Kidney glomerular epithelial cell (primary cell): ENCODE measurements at regions not wholly inside any gene's neighbourhood (a gene's known extent, or its start where the extent isn't known, plus 50 kb on each side); places are given as distances from the start of the nearest gene placed in this dataset.
A peak's percentile ranks its signal among the peaks of the same experiment; 100 is the strongest.
"Not testable (repeated sequence)": the region's sequence is repeated elsewhere in the genome, so short reads cannot be mapped to it uniquely, and the experiment has no call there.

Source experiments
- DNase-seq: peaks from one replicate; lab custom pipeline; 2025; lab: John Stamatoyannopoulos, UW

DNA sequence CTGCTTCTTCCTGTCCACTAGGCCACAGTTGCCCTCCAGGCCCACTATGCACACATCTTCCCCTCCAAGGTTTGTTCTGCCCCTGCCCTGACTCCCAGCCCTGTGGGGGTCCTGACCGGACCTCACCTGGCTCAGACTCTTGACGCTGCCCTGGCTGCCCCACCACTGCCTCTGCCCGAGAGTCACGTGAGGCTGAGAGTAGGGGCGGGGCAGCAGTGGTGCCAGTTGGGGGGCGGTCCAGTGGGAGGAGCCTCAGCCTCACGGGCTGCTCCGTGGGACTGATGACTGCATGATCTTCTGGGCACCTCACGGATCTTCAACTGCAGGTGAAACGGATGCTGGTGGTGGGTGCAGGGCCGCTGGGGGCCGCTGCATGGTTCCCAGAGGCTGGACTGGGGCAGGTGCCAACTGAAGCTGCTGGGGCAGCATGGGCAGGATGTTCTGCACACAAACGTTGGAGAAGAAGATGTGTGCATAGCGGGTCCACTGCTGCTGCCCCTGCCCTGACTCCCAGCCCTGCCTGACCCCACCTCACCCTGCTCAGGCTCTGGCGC lies 77.6 kb downstream of the HHIPL2 start:
- DNase-seq: not testable (repeated sequence)

DNA sequence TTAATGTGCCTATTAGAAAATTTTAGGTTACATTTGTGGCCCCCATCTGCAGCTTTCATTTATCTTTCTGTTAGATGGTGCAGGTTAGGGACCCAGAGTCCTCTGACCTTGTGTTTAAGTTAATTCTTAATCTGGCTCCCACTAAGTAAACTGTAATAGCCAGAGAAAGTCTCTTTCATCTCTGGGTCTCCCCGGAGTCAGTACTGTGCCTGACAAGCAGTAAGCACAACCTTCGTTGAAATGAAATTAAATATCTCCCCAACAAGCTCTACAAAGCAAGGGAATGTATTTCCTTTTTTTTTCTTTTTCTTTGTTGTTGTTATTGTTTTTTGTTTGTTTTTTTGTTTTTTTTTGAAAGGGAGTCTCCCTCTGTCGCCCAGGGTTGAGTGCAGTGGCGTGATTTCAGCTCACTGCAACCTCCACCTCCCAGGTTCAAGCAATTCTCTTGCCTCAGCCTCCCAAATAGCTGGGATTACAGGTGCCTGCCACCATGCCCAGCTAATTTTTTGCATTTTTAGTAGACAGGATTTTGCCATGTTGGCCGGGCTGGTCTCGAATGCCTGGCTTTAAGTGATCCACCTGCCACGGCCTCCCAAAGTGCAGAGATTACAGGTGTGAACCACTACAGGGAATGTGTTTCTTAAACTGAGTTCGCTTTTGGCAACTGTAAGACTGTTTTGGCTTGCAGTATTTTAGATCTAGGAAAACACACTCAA lies 81.6 kb downstream of the HHIPL2 start:
- no peak for DNase-seq

DNA sequence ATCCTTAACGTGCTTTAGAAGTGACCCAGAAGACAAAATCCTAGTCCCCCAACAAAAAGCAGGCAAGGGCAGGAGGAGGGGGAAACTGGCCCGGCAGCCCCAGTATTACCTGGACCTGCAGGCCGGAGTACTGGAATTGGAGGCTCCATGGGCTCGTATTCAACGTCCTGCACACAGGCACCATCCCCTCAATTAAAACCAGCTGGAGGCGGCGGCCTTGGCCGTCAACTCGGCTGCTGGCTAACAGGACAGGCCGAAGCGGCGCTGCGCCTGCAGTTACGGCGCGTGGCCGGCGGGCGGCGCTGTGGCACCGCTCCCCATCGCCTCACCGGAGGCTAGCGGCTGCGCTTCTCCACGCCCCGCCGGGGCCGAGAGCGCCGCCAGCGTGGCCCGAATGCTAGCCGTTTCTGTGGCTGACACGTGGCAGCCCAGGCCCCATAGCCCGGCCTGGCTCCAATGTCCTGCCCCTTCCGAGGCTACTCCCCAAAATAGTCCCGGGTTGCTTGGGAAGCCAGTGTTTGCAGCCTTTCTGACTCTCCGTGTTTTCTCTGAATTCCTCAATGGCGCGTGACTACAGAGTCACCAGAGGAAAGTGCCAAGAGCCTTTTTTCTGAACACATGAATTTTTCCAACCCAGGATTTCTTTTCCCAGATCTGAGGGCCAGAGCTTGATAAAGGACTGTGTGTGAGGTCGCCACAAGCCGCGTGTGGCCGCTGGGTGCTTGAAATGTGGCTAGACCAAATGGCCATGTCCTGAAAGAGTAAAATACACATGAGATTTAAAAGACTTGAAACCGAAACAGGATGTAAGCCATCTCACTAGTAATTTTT lies 82.5 kb downstream of the HHIPL2 start:
- peak; percentile 86 for DNase-seq

DNA sequence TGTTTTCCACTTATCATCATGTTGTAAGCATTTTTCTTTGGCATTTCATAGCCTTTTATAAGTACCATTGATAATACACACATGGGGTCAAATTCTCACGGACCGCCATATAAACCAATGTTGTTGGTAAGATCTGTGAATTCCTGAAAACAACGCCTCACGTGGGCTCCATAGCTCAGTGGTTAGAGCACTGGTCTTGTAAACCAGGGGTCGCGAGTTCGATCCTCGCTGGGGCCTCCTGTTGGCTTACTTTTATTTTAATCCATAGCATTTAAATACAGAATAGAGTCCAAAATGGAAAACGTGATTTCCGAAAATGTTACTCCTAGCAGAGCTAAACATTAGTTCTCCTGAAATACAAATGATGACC lies 83.1 kb downstream of the HHIPL2 start:
- DNase-seq: peak; percentile 43

DNA sequence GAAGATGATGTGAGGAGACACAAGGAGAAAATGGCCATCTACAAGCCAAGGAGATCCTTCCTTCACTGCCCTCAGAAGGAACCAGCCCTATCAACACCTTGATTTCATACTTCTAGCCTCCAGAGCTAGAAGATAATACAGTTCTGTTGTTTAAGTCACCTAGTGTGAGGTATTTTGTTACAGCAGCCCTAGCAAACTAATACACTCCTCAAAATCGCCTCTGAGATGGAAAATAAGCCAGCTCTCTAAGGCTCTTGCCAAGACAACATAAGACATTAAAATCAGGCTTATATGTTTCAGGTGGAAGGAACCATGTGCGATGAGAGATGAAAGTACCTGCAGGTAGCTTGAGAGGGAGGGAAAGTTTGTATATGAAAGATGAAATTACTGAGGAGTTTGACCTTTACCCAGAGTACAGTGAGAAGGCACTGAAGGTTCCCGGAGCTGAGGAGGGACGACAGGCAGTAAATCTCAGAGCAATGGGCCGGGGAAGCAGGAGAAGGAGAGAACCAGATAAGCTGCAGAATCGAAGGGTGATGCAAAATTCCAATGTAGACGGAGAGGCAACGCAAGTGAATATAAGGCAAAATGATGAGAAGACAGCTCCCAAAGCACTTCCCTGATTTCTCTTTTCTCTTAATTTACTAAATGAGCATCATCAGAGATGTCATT lies 84.7 kb downstream of the HHIPL2 start:
- no peak for DNase-seq

DNA sequence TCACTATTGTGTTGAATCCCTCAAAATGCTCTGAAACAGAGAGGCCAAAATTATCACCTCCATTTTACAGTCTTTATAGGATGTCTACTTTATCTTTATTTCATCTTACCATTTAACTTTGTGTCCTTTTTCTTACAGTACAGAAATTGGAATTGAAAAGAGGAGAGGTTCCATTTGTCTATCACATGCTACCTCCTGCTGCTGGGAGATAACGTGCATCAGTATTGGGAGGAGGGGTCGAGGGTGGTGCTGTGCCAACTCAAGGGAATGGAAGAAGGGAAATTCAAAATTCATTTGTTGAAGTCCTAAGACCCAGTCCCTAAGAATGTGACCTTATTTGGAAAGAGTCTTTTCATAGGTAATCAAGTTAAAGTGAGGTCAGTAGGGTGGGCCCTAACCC lies 85.3 kb downstream of the HHIPL2 start:
- DNase-seq: no peak

DNA sequence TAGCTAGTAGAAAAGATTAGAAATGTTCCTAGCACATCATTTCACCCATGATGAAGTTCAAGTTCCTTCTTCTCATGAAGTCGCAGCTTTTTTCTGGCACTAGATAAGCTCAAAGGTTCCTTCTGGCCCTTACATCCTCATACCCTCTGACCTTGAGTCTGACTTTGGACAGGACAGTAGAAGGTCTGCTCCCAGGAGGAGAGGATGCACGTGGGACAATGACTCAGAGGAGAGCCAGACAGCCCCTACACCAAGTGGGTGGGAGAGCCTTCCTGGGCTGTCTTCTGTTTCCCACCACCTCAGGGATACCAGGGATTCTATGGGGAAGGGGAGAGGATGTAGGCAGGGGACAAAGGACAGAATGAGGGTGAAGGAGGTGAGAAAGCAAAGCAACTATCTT lies 86.0 kb downstream of the HHIPL2 start:
- no peak for DNase-seq

DNA sequence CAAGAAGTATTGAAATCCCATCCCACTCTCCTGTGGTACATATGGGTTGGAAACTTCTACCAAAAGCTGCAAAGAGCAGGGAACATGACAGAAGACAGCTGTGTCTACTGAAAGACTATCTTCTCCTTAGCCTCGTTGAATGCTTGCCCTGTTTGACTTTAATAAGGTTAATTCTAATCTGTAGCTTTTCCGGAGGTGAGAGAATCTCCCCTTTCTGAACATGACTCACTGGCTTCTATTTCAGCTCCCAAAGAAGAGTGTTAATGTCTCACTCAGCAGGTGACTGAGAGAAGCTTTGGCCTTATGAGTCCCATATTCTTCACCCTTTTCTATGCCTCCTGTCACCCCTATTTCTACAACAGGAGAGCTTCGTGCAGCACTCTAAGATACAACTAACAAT lies 88.3 kb downstream of the HHIPL2 start:
- no peak for DNase-seq

DNA sequence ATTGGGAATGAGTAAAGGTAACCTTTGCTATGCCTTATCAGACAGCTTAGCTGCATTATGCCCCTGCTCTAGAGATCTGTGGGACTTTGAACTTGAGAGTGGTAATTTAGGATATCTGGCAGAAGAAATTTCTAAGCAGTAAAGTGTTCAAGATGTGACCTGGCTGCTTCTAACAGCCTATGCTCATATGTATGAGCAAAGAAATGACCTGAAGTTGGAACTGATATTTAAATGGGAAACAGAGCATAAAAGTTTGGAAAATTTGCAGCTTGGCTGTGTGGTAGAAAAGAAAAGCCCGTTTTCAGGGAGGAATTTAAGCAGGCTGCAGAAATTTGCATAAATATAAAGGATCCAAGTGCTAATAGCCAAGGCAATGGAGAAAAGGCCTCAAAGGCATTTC lies 90.4 kb downstream of the HHIPL2 start:
- no peak for DNase-seq

DNA sequence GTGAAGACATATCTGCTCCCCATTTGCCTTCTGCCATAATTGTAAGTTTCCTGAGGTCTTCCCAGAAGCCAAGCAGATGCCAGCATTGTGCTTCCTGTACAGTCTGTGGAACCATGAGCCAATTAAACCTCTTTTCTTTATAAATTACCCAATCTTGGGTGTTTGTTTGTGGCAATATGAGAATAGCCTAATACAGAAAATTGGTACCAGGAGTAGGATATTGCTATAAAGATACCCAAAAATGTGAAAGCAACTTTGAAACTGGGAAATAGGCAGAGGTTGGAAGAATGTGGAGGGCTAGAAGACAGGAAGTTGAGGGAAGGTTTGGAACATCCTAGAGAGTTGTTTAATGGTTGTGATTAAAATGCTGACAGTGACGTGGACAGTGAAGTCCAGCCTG lies 90.8 kb downstream of the HHIPL2 start:
- DNase-seq: no peak

DNA sequence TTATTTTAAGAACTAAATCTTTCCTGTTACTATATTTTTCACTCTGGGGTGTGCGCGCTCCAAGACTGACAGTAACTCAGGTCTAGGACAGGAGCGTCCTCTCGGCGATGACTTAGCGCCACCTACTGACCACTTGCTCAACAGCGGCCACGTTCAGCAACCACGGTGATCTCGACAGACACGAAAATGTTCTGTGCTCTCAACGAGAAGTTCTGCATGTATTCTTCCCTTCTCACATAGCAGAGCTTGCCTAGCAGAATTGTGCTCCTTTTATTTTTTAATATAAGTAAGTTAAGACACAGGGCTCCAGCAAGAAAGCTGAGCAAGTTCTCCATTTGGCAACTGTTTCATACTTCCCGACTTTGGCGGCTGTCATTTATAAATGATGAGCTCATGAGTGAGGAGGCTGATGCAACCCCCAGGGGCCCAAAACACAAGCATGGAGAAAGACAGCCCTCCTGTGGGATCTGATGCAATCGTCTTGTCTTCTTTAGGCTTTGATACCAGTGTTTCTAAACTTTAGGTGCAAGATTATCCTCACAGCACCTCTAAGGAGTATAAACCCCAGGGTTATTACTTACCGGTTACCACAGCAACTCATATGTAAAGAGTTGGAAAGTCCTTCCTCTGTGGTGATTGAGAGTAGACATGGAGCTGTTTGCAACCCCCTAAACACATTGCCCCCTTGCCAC lies 92.6 kb downstream of the HHIPL2 start:
- peak; percentile 89 for DNase-seq

DNA sequence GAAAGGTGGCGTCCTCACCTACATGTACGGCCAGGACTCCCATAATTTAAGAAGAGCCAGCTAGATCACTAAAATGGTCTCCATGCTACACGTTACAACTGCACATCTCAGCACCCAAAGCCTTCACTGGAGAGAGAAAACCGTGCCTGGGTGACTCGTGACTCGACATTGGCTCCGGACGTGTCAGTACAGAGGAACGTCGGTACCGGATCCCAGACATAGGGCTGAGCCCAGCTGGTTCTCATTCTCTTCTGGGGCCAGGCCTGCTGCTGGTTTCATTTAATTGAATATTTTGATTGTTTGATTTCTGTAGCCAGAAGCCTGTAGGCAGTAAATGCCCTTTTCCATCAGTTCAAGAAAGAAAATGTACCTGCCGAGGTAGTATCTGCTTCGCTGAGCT lies 93.1 kb downstream of the HHIPL2 start:
- no peak for DNase-seq

DNA sequence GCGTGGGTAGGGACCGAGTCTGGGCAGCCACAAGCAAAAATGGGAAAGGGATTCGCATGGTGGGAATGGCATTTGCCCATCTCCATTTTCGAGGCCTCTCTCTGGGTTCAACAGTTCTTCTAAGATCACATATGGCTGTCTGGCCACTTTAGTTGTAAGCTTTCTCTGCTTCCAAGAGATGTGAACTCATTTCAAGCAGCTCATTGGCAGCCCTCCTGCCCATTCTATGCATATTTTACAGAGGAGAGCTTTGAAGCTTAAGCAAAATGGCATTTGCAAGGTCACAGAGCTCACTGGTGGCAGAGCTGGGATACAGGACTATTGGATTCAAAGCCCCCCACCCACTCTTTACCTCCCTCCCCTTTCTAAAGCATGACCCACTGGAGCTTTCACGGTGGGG lies 93.7 kb downstream of the HHIPL2 start:
- no peak for DNase-seq

DNA sequence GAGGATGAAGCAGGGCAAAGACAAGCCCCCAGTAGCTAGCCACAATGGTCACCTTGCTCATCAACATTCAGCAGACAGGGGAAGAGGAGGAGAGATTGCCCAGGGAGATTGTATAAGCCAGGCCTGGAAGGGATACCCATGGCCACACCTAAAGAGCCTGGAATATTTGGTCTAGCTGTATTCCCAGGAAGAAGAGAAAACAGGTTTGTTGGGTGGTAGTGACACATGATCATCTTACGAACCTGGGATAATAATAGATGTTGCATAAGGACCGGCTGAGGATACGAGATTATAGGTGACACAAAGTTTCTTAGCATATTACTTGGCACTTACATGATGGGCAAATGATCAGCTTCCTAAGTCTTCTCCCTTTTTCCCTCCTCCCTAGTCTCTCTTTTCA lies 95.9 kb downstream of the HHIPL2 start:
- no peak for DNase-seq

DNA sequence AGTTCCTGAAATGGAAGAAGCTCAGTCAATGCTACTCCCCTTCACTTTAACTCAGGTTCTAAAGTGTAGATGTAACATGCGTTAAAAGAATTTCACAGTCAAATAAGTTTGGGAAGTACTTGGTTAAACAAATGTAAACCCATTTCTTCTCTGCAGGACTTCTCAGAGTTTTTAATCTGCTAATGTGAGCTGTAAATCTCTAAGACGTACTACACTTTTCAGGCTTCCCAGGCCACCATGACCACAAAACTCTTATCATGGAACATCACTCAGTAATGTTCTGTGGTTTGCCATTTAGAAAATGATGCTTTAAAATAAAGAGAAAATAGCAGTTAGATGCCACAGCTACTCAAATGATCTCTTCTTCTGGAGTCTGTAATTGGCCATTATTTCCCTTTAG lies 104.3 kb downstream of the HHIPL2 start:
- no peak for DNase-seq

DNA sequence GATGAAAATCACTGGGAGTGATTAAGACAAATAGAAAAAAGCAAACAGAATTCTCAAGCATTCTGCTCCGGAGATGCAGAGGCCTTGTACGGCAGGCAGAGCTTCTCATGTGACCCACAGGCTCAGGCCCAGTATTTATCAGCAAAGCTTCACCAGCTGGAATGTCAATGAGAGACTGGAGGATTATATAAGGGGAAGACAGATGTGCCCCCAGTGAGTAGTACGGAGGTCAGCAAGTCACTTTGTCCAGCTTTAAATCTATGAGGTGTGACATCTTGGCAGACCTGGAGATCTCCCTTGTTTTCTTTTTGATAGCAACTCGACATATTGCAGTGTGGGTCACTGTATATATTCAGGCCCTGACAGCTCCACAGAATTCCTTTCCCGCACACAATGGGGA lies 106.8 kb downstream of the HHIPL2 start:
- no peak for DNase-seq

DNA sequence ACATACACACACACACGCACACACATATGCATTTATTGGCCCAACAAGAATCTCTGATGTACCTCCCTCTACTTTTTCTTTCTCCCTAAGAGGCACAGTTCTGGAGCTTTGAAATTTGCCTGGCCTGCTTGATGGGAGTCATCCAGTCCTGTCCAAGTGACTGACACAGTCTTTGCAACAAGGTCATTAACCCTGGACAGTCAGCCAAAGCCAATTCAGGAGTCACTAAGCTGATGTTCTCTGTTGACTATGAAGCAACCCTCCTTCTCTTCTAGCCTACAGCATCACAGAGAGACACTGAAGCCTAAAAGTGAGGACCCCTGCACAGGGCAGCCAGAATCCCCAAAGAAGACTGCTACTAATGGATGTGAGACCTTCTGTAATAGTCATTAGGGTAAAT lies 123.1 kb downstream of the HHIPL2 start:
- DNase-seq: no peak

DNA sequence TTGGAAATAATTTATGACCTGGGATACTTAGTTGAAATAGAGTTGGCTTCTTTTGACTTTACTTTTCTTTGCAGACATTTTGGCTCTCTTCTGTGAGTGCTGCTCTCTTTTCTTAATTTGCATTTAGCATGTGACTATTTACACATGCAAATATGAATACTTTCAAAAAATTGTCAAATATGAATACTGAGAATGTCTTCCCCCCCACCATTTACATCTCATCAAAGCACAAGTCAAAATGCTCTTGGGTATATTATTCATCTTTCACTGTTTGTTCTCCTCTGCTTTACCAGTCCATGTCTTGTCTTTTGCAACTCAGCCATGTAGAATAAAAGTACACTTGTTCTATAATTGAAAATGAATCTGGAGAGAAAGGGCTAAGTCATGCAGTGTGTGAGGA lies 126.5 kb downstream of the HHIPL2 start:
- no peak for DNase-seq

DNA sequence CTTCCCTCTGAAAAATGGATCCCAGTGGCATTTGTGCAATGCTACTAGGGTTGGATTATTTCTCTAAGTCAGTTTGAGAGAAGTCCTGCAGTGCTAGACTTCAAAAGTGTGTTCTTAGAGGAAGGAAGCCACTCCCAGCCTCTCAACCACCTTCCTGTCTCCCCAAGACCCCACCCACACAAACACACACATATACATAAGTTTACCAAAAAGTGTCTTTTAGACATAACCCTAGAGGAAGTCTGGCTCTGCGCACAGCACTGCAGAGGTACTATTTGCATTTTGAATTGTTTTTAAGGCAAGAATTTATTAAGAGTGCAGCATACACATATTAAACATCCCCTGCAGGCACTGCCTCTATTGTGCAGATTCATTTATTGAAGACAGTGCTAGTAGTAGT lies 127.3 kb downstream of the HHIPL2 start:
- DNase-seq: no peak

DNA sequence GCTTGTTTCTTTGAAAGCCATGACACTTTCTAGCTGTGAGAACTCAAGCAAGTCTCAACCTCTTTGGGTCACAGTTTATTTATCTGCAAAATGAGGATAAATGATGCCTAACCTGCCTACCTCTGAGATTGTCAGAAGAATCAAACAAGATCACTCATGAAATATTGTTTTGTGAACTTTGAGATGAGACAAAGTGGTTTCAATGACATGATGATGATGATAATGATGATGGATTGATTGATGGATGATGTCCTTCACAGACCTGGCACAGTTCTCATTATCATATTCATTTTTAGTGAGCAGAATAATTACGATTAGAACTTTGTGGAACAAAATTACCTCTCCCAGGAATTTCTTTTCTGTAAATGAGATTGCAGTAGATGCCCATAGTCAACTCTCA lies 129.2 kb downstream of the HHIPL2 start:
- no peak for DNase-seq

DNA sequence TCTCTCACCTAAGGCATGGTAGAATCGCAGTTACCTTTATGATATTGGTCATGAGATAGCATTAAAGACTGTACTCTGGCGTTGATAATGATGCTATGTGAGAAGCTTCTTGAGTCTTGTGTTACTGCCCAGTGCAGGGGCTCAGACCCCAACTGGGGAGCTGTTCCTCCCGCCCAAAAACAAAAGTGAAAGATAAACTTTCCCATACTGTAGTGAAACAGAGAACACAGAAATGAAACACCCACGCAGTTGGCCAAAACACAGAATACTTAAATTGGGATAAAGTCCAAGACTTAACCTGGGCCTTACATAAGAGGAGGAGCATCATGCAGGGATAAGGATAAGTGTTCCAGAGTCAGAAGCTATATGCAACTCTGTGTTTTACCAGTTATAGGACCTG lies 130.6 kb downstream of the HHIPL2 start:
- DNase-seq: no peak
